Naive B cell (primary cell): ENCODE measurements at regions not wholly inside any gene's neighbourhood (a gene's known extent, or its start where the extent isn't known, plus 50 kb on each side); places are given as distances from the start of the nearest gene placed in this dataset.
"Not testable (repeated sequence)": the region's sequence is repeated elsewhere in the genome, so short reads cannot be mapped to it uniquely, and the experiment has no call there.

ENCODE experiments used
- ATAC-seq, 2 donors: fragments of 150-1000 bp; cut with Tn5 transposase; 2 replicates each; pipeline ENCODE4 v1.10.0; 2021; ENCODE audit warnings: low read depth in 2 of 2, mild to moderate bottlenecking in 2 of 2, moderate library complexity in 2 of 2
- DNase-seq: peaks from one replicate; pipeline ENCODE4 v3.0.0; 2022
- H3K27ac Mint-ChIP-seq, 6 donors: one replicate each; pipeline ENCODE4 v1.8.0; 2020 to 2022; ENCODE audit warnings: mild to moderate bottlenecking in 6 of 6, mixed read lengths in 6 of 6, moderate library complexity in 5 of 6, inconsistent platforms in 2 of 6
- H3K27me3 Mint-ChIP-seq, 3 donors: one replicate each; pipeline ENCODE4 v1.8.0; 2021 to 2022; ENCODE audit warnings: mixed read lengths in 3 of 3, mild to moderate bottlenecking in 1 of 3
- H3K36me3 Mint-ChIP-seq, 2 donors: one replicate each; pipeline ENCODE4 v1.8.0; 2020 to 2022; ENCODE audit warnings: mixed read lengths in 2 of 2, inconsistent platforms in 1 of 2, mild to moderate bottlenecking in 1 of 2
- H3K4me1 Mint-ChIP-seq, 3 donors: one replicate each; pipeline ENCODE4 v1.8.0; 2020 to 2022; ENCODE audit warnings: mixed read lengths in 3 of 3, inconsistent platforms in 1 of 3, mild to moderate bottlenecking in 1 of 3, moderate library complexity in 1 of 3
- H3K4me3 Mint-ChIP-seq, 8 donors: one replicate each; pipeline ENCODE4 v1.8.0; 2020 to 2022; ENCODE audit warnings: mild to moderate bottlenecking in 8 of 8, mixed read lengths in 8 of 8, moderate library complexity in 8 of 8, inconsistent platforms in 2 of 8
- H3K9me3 Mint-ChIP-seq, 7 donors: one replicate each; pipeline ENCODE4 v1.8.0; 2020 to 2022; ENCODE audit warnings: mixed read lengths in 7 of 7, mild to moderate bottlenecking in 5 of 7, inconsistent platforms in 2 of 7, moderate library complexity in 1 of 7

DNA sequence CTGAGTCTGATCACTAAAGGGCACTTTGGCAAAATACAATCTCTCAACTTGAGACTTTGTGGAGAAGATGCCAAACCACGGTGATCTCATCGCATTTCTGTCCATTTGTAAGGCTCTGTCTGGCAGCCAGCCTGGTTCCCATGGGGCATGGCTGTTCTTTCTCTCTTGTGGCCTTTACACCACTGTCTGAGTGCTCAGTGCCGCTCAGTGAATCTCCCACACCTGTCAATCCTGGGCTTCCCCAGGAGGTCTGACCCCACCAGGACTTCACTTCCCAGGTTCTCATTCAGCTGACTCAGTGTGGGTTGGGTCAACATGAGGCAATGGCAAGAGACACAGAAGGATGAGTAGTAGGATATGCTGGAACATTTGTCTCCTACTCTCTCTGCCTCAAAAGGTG is 96.8 kb upstream of the TRIB2 start:
- Mint-ChIP-seq H3K9me3 (no peaks in the 10 kb centered on the region), H3K36me3 (no peaks in the 10 kb centered on the region), H3K4me1 (peaks cover 15 to 28% (median 24%) of the 10 kb centered on the region in 3 donors), H3K27me3 (peaks cover 17 to 21% (median 19%) of the 10 kb centered on the region in 3 donors), H3K27ac (no peak overlapping the region), H3K4me3 (no peak overlapping the region)
- no peak for DNase-seq
- ATAC-seq: no peak

DNA sequence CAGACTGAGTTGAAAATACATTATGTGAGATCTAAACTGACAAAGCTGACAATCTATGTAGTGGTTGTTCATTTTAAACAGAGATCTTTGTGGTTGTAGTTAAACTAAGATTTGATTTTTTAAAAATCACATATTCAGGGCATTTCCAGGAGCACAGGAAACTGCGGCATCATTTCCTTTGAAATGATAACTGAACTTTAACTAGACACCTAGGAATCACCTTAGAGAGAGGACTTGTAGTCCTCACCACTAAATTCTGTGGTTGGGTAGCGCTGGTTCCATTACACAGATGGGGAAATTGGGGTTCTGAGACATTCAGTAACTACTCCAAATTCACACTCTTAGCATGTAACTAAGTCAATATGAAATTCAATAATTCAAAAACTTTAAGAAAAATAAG is 96.0 kb upstream of the TRIB2 start:
- H3K4me3 Mint-ChIP-seq: no peak overlapping the region
- H3K4me1 Mint-ChIP-seq: peaks cover 12 to 26% (median 20%) of the 10 kb centered on the region in 3 donors
- no peak for DNase-seq
- H3K27ac Mint-ChIP-seq: no peak overlapping the region
- H3K9me3 Mint-ChIP-seq: no peaks in the 10 kb centered on the region
- H3K36me3 Mint-ChIP-seq: no peaks in the 10 kb centered on the region
- H3K27me3 Mint-ChIP-seq: peaks cover 17 to 26% (median 19%) of the 10 kb centered on the region in 3 donors
- no peak for ATAC-seq

DNA sequence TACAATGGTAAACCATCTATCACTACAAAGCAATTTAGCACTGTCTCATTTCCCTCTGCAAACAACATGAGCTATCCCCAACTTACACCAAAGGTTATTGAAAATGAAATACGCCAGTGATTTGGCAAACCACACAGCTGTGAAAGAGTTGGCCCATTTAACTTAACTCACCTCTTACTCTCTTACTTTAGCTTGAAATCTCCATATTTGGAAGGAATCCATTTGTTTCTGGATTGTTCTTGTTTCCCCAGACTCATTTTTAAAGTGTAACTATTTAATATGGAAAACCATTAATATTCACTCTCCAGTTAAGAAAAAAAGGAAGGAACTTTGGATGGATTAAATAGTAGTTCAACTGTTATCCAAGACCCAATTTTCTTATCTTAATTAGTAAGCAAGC is 93.7 kb upstream of the TRIB2 start:
- H3K27ac Mint-ChIP-seq: no peak overlapping the region
- peaks cover 26 to 32% (median 30%) of the 10 kb centered on the region in 3 donors for H3K27me3 Mint-ChIP-seq
- DNase-seq (no peak), ATAC-seq (no peak)
- H3K4me1 Mint-ChIP-seq: peaks cover 0 to 9% (median under 1%) of the 10 kb centered on the region in 3 donors
- H3K36me3 Mint-ChIP-seq: no peaks in the 10 kb centered on the region
- H3K4me3 Mint-ChIP-seq: no peak overlapping the region
- H3K9me3 Mint-ChIP-seq: no peaks in the 10 kb centered on the region

DNA sequence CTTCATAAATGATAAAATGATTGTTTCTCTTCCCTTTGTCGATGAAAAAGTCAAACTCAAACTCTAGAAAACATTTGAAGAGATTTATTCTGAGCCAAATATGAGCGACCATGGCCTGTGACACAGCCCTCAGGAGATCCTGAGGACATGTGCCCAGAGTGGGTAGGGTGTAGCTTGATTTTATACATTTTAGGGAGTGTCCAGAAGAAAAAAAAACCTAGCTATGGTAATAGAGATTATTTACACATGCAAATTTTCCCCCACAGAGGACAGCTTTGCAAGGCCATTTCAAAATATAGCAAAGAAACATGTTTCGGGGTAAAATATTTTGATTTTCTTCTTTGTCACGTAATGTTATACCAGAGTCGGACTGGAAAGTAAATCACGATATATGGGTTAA is 92.4 kb upstream of the TRIB2 start:
- ATAC-seq (no peak), DNase-seq (no peak)
- no peaks in the 10 kb centered on the region for H3K36me3 Mint-ChIP-seq
- peaks cover 20 to 42% (median 39%) of the 10 kb centered on the region in 3 donors for H3K27me3 Mint-ChIP-seq
- H3K9me3 Mint-ChIP-seq: no peaks in the 10 kb centered on the region
- peaks cover 0 to 8% (median 0%) of the 10 kb centered on the region in 3 donors for H3K4me1 Mint-ChIP-seq
- H3K4me3 Mint-ChIP-seq: no peak overlapping the region
- H3K27ac Mint-ChIP-seq: no peak overlapping the region

DNA sequence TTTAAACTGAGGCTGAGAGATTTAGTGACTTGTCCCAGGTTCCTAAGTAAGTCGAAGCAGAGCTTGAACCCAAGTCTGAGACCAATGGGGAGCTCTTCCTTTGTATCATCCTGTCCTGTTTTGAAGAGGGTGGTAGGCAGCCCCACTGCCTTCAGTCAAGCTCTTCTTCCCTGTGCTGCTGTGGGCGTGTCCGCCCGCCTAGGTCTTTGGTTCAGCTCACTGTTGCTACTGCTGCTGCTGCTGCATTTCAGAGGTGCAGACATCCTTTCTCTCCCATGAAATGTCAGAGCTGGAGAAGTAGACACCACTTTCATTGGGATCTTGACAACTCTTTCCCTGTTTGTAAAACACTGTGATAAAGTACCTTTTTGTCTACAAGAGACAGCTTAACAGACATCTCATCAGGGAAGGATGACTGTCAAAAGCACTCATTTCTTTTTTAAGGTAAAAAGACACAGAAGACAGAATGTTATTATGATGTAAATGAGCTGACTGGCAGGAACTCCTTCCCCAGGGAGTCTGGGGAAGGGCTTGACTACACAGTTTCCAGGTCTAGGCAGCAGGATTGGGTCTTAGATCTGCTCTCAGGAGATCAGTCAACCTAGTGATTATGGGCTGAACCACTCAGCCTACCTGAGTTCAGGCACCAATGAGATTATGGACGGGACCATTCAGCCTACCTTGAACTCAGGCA is 91.7 kb upstream of the TRIB2 start:
- Mint-ChIP-seq H3K36me3 (peaks cover 0 to 3% of the 10 kb centered on the region in 2 donors), H3K9me3 (no peaks in the 10 kb centered on the region), H3K4me3 (no peak overlapping the region), H3K27me3 (peaks cover 13 to 42% (median 39%) of the 10 kb centered on the region in 3 donors), H3K4me1 (peaks cover 0 to 8% (median 0%) of the 10 kb centered on the region in 3 donors), H3K27ac (peak overlapping the region in 1 of 6 donors; percentile 3)
- ATAC-seq: no peak
- no peak for DNase-seq

DNA sequence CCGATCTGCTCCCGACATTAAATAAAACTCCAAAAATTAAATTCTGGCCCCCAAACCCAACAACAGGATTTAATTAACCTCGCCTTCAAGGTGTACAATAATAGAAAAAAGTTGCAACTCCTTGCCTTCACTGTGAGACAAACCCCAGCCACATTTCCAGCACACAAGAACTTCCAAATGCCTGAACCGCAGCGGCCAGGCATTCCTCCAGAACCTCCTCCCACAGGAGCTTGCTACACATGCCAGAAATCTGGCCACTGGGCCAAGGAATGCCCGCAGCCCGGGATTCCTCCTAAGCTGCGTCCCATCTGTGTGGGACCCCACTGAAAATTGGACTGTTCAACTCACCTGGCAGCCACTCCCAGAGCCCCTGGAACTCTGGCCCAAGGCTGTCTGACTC is 88.2 kb upstream of the TRIB2 start:
- H3K4me1 Mint-ChIP-seq, DNase-seq, ATAC-seq, H3K36me3 Mint-ChIP-seq, H3K4me3 Mint-ChIP-seq, H3K27ac Mint-ChIP-seq, H3K9me3 Mint-ChIP-seq: not testable (repeated sequence)
- peaks cover 7 to 41% (median 38%) of the 10 kb centered on the region in 3 donors for H3K27me3 Mint-ChIP-seq

DNA sequence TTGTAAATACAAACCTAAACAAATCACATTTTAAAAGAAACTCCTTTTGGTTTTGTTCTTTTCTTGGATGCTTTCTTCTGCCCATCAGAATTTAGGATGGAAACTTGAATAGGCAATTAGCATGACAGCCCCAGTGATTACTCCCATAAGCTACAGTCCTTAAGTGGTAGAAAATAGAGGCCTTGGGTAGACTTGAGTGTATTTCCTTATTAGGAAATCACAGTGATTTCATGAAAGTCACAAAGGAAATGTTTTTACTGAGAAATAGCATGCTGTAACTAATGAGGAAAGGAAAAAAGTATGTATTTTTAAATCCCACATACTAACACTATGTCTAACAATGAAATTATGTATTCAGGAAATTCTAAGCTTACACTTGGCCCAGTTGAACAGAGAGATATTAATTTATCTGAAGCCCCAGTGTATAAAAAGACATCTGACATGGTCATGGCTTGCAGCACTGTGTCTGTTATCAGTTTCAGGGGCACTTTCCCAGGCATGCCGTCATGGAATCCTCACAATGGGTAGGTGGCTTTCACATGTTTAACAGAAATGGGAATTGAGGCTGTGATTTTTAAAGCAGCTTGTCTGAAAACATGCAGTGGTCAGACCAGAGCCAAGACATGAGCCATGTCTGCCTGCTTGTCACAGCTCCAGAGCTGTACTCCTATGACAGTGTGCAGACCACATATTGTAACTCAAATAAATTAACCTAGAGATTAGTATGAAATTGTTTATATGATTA is 79.7 kb upstream of the TRIB2 start:
- H3K9me3 Mint-ChIP-seq: peaks cover 0 to 5% (median 0%) of the 10 kb centered on the region in 7 donors

DNA sequence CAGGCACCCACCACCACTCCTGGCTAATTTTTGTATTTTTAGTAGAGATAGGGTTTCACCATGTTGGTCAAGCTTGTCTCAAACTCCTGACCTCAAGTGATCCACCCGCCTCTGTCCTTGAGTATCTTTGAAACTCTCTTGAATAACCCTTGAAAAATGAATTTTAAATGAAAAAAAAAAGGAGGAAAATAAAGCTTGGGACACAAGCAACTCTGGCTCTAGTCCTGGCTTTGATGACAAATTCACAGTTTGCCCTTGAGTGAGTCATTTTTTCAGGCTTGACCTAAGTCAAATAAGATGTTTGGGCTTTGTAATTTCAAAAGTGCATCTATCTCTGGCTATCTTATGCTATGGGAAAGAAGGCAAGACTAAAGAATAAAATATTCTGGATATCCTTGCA is 79.0 kb upstream of the TRIB2 start:
- ATAC-seq (no peak), DNase-seq (no peak)
- no peaks in the 10 kb centered on the region for H3K36me3 Mint-ChIP-seq
- peaks cover 0 to 5% (median 2%) of the 10 kb centered on the region in 3 donors for H3K4me1 Mint-ChIP-seq
- H3K27me3 Mint-ChIP-seq: peaks cover 10 to 34% (median 33%) of the 10 kb centered on the region in 3 donors
- peaks cover 0 to 5% (median 0%) of the 10 kb centered on the region in 7 donors for H3K9me3 Mint-ChIP-seq
- H3K27ac Mint-ChIP-seq: peak overlapping the region in 1 of 6 donors; percentile 7
- no peak overlapping the region for H3K4me3 Mint-ChIP-seq

More for the DNA sequence above, 79.7 kb upstream of the TRIB2 start:
- ATAC-seq (no peak), DNase-seq (no peak)
- H3K36me3 Mint-ChIP-seq: no peaks in the 10 kb centered on the region
- H3K27ac Mint-ChIP-seq: no peak overlapping the region
- peaks cover 0 to 5% (median 2%) of the 10 kb centered on the region in 3 donors for H3K4me1 Mint-ChIP-seq
- H3K4me3 Mint-ChIP-seq: no peak overlapping the region
- peaks cover 10 to 34% (median 31%) of the 10 kb centered on the region in 3 donors for H3K27me3 Mint-ChIP-seq

DNA sequence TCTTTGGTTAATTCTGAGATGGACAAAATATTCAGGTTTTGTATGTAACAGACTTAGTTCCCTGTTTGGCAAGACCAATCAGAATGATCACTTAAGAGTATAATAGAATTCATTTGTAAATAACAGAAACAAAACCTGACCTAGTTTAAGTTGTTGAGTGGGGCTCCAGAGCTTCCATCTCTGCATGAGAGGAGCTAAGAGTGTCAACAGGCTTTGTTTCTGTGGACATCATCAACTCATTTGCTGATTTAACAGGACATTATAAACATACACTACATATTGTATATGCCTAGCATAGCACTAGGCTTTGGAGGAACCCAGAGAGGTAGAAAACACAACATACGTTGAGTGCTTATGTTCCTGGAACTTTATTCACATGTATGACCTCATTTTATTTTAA is 75.3 kb upstream of the TRIB2 start:
- Mint-ChIP-seq H3K9me3 (peaks cover 0 to 15% (median 9%) of the 10 kb centered on the region in 7 donors), H3K4me1 (no peaks in the 10 kb centered on the region), H3K27me3 (peaks cover 6 to 38% (median 34%) of the 10 kb centered on the region in 3 donors), H3K4me3 (no peak overlapping the region), H3K36me3 (peaks cover 0 to 3% of the 10 kb centered on the region in 2 donors), H3K27ac (no peak overlapping the region)
- DNase-seq (no peak), ATAC-seq (no peak)

DNA sequence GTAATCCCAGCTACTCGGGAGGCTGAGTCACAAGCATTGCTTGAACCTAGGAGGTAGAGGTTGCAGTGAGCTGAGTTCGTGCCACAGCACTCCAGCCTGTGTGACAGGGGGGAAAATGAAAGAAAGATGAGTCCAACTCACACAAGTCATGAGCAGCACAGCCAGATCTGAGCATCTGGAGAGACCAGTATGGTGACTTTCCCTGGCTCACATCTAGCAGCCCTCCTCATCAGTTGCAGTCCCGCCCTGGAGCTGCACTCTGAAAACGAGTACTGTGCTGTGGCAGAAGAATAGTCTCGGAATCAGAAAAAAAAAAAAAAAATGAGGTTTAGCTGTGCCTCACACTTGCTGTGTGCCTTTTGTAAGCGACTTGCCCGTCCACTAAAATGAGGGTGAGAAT is 74.4 kb upstream of the TRIB2 start:
- ATAC-seq (no peak), DNase-seq (no peak)
- Mint-ChIP-seq H3K27ac (no peak overlapping the region), H3K4me3 (no peak overlapping the region), H3K9me3 (peaks cover 0 to 21% (median 13%) of the 10 kb centered on the region in 7 donors), H3K27me3 (peaks cover 10 to 38% (median 34%) of the 10 kb centered on the region in 3 donors), H3K4me1 (no peaks in the 10 kb centered on the region), H3K36me3 (peaks cover 0 to 3% of the 10 kb centered on the region in 2 donors)

DNA sequence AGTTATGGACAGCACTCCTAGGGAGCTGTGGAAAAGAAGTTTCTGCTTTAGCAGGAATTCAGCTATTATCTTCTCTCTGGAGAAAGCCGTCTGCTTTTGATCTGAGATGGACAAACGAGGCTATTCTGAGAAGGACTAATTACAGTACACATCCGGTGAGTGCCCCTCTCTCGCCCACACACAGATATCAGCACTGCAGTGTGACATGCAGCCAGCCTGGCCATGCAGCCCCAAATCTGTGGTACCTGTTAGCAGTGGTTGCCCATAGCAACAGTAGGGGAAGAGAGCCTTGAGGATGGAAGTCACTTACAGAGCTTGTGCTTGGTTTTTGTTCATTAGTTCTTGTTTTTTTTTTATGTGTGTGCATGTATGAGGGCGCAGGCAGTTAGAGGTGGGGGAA is 73.9 kb upstream of the TRIB2 start:
- Mint-ChIP-seq H3K9me3 (peaks cover 0 to 21% (median 13%) of the 10 kb centered on the region in 7 donors), H3K27me3 (peaks cover 10 to 38% (median 34%) of the 10 kb centered on the region in 3 donors), H3K4me3 (no peak overlapping the region), H3K36me3 (peaks cover 0 to 3% of the 10 kb centered on the region in 2 donors), H3K27ac (peak overlapping the region in 1 of 6 donors; percentile 24), H3K4me1 (no peaks in the 10 kb centered on the region)
- DNase-seq: no peak
- no peak for ATAC-seq

DNA sequence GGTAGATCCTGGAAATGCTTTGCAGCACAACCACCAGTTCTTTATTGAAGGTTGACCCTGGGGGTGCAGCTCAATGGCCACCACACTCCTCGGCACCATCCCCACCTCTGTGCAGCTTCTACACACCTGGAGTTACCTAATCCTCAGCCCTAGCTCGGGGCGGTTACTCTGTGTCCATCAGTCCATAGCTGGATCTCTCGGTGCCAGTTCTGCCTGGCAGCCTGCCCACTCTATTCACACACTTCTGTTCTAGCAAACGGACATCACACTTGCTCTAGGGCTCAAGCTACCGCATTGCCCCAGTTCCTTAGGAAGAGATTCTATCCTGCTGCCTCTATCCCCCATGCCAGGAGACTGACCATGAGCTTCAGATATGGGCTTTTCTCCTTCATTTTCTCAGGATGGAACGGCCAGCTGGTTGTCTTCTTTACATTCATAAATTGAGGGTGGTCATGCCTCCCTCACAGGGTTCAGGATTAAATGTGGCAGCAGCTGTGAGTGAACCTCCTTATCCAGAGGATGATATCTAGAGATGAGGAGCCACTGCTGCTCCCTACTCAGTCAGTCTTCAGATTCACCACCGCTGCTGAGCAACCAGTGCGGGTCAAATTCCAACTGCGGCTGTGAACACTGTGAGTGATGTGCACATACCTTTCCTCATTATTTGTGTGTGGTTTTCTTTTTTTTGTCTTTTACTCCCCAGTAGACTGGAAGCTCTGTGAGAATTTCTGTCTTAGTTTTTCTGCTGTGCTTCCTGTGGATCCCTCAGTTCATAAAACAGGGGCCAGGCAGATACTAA is 66.9 kb upstream of the TRIB2 start:
- H3K9me3 Mint-ChIP-seq: peaks cover 0 to 21% (median 11%) of the 10 kb centered on the region in 7 donors
- peaks cover 22 to 46% (median 46%) of the 10 kb centered on the region in 3 donors for H3K27me3 Mint-ChIP-seq
- H3K4me3 Mint-ChIP-seq: no peak overlapping the region
- H3K27ac Mint-ChIP-seq: no peak overlapping the region
- ATAC-seq (no peak), DNase-seq (no peak)
- H3K4me1 Mint-ChIP-seq: peaks cover 0 to 7% (median 3%) of the 10 kb centered on the region in 3 donors
- peaks cover 0 to 8% of the 10 kb centered on the region in 2 donors for H3K36me3 Mint-ChIP-seq

DNA sequence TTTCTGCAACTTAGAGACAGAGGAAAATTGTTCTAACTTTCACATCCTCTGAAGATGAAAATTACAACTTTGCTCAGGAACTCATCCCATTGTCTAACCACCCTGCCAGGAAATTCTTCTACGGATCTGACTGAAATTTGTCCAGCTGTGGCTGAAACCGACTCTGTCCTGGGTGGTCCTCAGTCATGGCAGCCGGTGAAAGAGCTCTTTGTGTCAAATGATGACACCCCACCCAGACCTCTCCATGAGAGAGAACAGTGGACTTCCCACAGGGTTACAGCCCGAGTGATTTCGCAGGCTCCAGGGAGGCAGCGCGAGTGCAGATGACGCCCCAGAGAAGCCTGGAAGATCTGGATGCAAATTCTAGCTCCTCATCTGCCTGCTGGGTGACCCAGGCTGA is 65.1 kb upstream of the TRIB2 start:
- Mint-ChIP-seq H3K36me3 (peaks cover 0 to 5% of the 10 kb centered on the region in 2 donors), H3K4me3 (no peak overlapping the region), H3K27ac (no peak overlapping the region), H3K27me3 (peaks cover 25 to 53% (median 49%) of the 10 kb centered on the region in 3 donors), H3K4me1 (peaks cover 0 to 7% (median 3%) of the 10 kb centered on the region in 3 donors), H3K9me3 (peaks cover 0 to 5% (median 2%) of the 10 kb centered on the region in 7 donors)
- ATAC-seq (no peak), DNase-seq (no peak)
